Thyroid gland (tissue), 4 donors: ENCODE measurements at regions not wholly inside any gene's neighbourhood (a gene's known extent, or its start where the extent isn't known, plus 50 kb on each side); places are given as distances from the start of the nearest gene placed in this dataset.
A peak's percentile ranks its signal among the peaks of the same experiment; 100 is the strongest.

Experiments used
- CTCF ChIP-seq, 6 experiments: fragments of 200-600 bp in 3 of 6; fragments of 450-650 bp in 3 of 6; sonication (generic) in 3 of 6; IDR thresholded peaks; one replicate each; pipeline ENCODE4 v1.5.1; 2016 to 2019; ENCODE audit warnings: antibody characterized with exemption in 6 of 6, mild to moderate bottlenecking in 2 of 6, inconsistent platforms in 1 of 6, moderate library complexity in 1 of 6
- POLR2A ChIP-seq, 2 donors: fragments of 450-650 bp; IDR thresholded peaks; one replicate each; pipeline ENCODE4 v1.6.1; 2017; ENCODE audit warnings: antibody characterized with exemption in 2 of 2, mild to moderate bottlenecking in 2 of 2, moderate library complexity in 1 of 2

- TF ChIP-seq CTCF (IDR thresholded peaks at IDR 0.05) = peak in 2 of 6 experiments; percentile 24 to 30
- peak in 1 of 2 donors; percentile 93 for TF ChIP-seq POLR2A (IDR thresholded peaks at IDR 0.05)
These were observed 209.2 kb downstream of the DIRAS2 start for GRCh38 chr9:90433398-90433941.
